Retinal pigment epithelial cell (primary cell): ENCODE measurements at regions not wholly inside any gene's neighbourhood (a gene's known extent, or its start where the extent isn't known, plus 50 kb on each side); places are given as distances from the start of the nearest gene placed in this dataset.

Experiments used
- DNase-seq: peaks from one replicate; pipeline ENCODE4 v3.0.0-alpha.2; 2010; ENCODE audit warnings: low read depth
- H3K4me3 ChIP-seq: 2 replicates; pipeline ENCODE4 v1.5.1; 2011; ENCODE audit warnings: mild to moderate bottlenecking, low read length, control low read depth, moderate library complexity
- TF ChIP-seq, protein P1 (sequence below): conservative IDR thresholded peaks from 2 replicates; pipeline ENCODE4 v1.5.1; 2011; ENCODE audit warnings: low read depth, low read length, control low read depth, inconsistent platforms

DNA sequence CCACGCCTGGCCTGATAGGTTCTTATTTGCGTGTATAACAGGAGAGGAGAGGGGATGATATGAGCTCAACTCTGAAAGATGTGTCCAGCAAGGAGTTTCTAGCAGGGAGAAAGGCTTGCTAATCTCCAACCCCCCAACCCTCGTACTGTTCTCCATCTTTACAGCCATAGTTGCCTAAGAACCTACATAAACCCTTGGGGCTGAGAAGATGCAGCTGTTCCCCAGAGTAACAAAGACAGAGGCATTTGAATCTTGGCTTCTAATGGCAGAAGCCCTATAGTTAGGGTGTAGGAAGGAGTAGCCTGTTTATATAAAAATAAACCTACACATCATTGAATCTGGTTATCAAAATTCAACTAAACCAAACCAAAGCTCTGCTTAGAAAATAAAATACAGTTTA is 631.4 kb upstream of the SLC35B3 start:
- TF ChIP-seq, protein P1, sequence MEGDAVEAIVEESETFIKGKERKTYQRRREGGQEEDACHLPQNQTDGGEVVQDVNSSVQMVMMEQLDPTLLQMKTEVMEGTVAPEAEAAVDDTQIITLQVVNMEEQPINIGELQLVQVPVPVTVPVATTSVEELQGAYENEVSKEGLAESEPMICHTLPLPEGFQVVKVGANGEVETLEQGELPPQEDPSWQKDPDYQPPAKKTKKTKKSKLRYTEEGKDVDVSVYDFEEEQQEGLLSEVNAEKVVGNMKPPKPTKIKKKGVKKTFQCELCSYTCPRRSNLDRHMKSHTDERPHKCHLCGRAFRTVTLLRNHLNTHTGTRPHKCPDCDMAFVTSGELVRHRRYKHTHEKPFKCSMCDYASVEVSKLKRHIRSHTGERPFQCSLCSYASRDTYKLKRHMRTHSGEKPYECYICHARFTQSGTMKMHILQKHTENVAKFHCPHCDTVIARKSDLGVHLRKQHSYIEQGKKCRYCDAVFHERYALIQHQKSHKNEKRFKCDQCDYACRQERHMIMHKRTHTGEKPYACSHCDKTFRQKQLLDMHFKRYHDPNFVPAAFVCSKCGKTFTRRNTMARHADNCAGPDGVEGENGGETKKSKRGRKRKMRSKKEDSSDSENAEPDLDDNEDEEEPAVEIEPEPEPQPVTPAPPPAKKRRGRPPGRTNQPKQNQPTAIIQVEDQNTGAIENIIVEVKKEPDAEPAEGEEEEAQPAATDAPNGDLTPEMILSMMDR = no peak
- no peak for DNase-seq
- H3K4me3 ChIP-seq = no peak overlapping the region

DNA sequence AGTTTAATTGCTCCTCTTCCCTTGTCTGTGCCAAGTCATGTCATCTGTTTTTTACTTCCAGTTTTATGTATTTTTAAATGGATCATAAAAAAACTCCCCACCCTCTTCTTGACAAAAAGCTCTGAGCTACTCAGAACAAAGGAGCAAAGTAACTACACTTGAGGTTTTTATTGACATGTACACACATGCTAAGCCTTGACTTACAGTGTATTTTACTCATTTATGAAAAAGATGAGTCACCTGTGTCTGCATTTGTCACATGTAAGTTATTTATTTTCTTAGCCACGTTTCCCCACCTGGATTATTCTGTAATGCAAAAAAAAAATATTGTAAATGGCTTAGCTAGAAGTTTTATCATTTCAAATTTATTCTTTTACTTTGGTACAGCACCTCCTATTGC is 628.8 kb upstream of the SLC35B3 start:
- TF ChIP-seq, protein P1 = no peak
- H3K4me3 ChIP-seq = no peak overlapping the region
- DNase-seq = no peak

DNA sequence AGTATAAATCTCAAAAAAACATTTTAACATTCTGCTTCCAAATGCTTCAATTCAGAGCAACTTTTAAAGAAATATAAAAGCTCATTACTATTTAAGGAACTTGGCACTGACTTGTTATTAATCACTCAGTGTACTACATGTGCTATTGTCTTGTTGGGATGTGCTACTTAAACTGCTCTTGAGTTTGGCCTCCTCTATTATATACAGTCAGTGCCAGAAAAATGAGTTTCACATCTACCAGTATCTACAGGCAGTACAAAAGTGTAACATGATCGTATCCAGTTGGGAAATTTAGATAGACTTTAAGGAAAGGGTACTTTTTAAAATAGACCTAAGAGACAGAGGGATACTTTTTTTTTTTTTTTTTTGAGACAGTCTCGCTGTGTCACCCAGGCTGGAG is 627.3 kb upstream of the SLC35B3 start:
- H3K4me3 ChIP-seq = no peak overlapping the region
- DNase-seq = no peak
- TF ChIP-seq, protein P1 = no peak

DNA sequence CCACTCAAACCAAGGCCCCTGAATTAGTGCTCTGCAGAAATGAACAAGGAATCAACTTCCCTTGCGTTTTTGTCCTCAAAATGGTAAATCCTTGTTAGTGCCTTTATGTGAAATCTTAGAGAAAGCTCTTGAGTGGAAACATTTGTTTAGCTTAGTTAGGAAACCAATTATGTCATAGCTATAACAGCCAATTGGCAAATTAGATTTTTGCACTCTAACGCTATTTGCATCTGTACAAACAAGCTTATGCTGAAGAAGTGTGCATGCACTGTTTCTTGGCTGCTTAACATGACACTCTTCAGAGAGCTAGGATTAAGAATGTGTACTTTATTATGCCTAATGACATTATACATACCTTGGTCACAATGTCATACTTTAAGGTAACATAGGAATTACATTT is 622.6 kb upstream of the SLC35B3 start:
- TF ChIP-seq, protein P1 = no peak
- DNase-seq = no peak
- H3K4me3 ChIP-seq = no peak overlapping the region

DNA sequence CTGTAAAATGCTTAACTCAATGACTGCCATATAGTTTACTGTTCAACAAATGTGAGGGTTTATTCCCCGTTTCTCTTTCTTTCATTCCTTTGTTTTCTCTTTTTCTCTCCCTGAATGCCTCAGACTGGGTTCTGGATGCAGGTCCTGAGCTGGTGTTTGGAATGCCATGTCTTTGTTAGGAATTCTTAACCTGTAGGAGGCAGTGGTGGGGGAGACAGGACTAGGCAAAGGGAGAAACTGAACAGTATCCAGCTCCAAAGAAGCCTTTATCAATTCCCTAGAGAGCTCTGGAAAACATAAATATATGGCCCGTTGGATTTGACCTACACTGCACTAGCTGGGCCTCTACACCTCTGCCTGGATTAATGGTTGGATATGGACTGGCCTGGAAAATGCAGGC is 621.2 kb upstream of the SLC35B3 start:
- DNase-seq = no peak
- no peak overlapping the region for H3K4me3 ChIP-seq
- TF ChIP-seq, protein P1 = no peak

DNA sequence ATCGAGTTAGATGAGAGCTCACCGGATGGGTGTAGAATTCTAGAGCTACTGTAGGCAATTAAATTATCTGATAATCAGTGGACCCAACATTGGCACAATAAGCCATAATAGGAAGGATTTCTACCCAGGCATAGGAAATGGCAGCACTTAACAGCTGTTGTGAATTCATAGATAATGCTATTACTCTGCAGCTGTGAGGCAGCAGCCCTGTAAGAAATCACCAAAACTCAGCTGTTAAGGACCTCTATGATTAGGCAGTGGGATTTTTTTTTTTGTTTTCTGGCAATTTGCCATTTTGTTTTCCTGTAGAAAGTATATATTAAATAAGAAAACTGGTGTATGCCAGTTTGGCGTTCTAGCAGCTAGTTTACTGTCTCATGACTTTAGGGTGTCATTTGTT is 609.1 kb upstream of the SLC35B3 start:
- no peak for DNase-seq
- no peak overlapping the region for H3K4me3 ChIP-seq
- TF ChIP-seq, protein P1 = no peak

DNA sequence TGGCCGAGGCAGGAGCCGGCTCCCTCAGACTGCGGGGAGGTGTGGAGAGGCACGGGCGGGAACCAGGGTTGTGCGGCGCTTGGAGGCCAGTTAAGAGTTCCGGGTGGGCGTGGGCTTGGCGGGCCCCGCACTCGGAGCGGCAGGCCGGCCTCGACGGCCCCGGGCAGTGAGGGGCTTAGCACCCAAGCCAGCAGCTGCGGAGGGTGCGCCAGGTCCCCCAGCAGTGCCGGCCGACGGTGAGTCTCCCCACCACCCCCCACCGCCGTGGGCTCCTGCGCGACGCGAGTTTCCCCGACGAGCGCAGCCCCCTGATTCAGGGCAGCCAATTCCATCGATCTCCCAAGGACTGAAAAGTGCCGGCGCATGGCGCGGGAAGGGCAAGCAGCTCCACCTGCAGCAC is 605.4 kb upstream of the SLC35B3 start:
- DNase-seq = no peak
- TF ChIP-seq, protein P1 = no peak
- H3K4me3 ChIP-seq = no peak overlapping the region
